ENCODE measurements at regions not wholly inside any gene's neighbourhood (a gene's known extent, or its start where the extent isn't known, plus 50 kb on each side); places are given as distances from the start of the nearest gene placed in this dataset.
"Not testable (repeated sequence)": the region's sequence is repeated elsewhere in the genome, so short reads cannot be mapped to it uniquely, and the experiment has no call there.

DNA sequence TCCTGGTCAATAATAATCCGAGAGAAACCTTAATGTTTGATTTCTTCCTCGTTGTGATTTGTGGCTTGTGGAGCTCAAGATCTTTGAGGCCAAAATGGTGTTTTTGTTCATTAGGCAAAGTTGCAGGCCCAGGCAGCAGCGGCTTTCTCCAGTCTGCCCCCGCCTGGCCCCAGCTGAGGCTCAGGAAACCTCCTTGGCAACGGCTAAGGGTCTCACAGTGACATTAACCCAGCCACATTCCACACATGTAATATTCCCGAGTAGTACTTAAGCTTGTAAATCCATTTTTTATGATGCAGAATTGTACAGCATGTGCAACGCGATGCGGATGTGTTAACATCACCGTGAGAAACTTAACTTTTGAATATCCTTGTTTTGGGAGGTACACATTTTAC, 200.1 kb downstream of the BCL11A start:
- TF ChIP-seq JUND (IDR thresholded peaks at IDR 0.05; ENCODE audit: low read depth) = no peak
- no peak for DNase-seq (ENCODE audit: low read depth in 1 of 2, low spot score in 1 of 2)
- in situ Hi-C loops (cut with HindIII; ENCODE audit: low pct_unique_long_range_greater_than_20kb, low sequenced_read_pairs) = no loop called here

DNA sequence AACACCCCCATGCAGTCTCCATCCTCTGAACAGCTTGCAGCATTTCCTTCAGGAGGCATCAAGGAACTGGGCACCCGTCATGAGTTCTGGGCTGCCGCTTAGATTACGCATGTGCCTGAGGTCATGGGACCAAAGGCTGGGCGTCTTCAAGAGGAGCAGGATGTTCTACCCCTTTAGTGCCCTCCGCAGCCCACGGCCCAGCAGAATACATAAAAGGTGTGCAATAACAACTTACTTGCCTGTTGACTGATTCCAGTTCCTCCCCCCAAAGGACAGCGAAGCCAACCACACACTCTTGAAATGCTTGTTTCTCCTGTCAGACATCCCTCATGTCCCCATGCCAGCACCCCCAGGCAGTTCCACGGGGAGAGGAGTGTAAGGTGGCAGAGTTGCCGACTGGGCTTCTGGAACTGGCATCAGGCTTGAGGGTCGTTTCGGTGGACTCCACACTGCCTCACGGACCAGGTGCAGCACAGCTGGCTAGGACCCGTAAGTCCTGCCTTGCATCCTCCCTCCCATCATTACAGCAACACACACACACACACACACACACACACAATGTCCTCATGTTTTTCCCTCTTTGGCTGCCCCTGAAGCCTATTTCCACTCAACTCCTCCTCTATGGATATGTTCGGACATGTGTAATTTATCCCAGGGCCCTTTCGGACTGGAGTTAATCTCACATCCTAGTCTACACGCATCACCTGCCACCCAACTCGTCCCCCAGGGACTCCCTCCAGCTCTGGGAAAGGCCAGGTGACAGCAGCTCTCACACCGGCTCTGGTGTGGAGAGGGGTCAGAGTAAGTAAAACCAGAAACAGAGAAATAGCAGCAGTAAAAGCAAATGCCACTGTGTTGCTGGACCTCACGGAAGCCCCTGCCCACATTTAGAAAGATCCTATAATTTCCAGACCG, 200.7 kb downstream of the BCL11A start:
- in situ Hi-C loops (cut with HindIII; ENCODE audit: low pct_unique_long_range_greater_than_20kb, low sequenced_read_pairs) = no loop called here
- no peak for TF ChIP-seq JUND (IDR thresholded peaks at IDR 0.05; ENCODE audit: low read depth)
- peak in 1 of 2 experiments; percentile 68 for DNase-seq (ENCODE audit: low read depth in 1 of 2, low spot score in 1 of 2)

DNA sequence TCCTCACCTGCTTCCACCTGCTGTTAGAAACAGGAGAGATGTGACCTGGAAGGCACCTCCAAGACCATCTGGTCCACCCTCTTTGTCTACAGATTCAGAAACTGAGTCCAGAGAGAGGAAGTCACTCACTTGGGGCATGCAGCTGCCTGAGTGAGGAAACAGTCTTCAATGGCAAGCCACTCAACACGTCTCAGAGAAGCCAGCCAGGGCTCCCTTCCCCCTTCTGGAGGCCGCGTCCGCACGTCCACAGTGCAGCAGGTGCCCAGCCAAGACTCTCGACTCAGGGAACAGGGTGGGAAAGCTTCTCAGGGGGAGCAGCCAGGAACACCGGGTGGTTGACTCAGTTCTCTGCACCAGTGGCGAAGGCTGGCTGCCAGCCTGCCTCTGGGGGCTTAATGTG, 201.7 kb downstream of the BCL11A start:
- in situ Hi-C loops (cut with HindIII; ENCODE audit: low pct_unique_long_range_greater_than_20kb, low sequenced_read_pairs) = no loop called here
- no peak for TF ChIP-seq JUND (IDR thresholded peaks at IDR 0.05; ENCODE audit: low read depth)
- no peak for DNase-seq (ENCODE audit: low read depth in 1 of 2, low spot score in 1 of 2)

DNA sequence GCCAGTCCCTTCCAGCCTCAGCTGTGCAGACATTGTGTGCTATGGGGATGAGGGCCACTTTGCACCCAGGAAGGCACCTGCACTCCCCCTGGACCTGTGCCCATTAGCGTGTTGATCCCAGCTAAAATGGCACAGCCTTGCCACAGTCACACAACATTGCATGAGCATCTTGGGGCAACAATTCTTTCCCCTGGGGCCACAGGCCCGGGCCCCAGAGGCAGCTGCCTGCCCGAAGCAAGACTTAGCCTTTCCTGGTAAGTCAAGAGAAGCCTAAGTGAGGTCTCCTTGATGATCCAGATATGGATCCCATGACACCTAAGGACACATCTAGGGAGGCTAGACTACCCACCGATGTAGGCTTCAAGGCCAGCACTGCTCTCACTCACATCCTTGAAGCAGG, 202.1 kb downstream of the BCL11A start:
- DNase-seq (ENCODE audit: low read depth in 1 of 2, low spot score in 1 of 2) = no peak
- in situ Hi-C loops (cut with HindIII; ENCODE audit: low pct_unique_long_range_greater_than_20kb, low sequenced_read_pairs) = no loop called here
- TF ChIP-seq JUND (IDR thresholded peaks at IDR 0.05; ENCODE audit: low read depth) = no peak

DNA sequence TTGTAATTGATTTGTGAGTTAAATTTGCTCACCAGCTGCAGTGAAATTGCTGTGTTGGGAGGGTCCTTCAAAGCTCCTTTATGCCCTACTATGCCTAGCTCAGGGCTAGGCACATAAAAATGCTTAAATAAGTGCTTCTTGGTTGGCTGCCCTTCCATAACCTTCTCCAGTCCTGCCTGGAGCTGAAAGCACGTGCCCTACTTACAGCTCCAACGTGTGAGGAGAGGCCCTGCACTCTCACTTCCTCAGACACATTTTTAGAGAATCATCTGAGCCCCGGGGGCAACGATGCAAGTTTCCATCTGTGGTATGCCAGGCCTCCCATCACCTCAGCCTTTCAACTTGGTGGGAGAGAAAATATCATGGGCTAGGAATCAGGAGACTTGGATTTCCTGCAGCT, 202.7 kb downstream of the BCL11A start:
- DNase-seq (ENCODE audit: low read depth in 1 of 2, low spot score in 1 of 2) = no peak
- no peak for TF ChIP-seq JUND (IDR thresholded peaks at IDR 0.05; ENCODE audit: low read depth)
- in situ Hi-C loops (cut with HindIII; ENCODE audit: low pct_unique_long_range_greater_than_20kb, low sequenced_read_pairs) = no loop called here

DNA sequence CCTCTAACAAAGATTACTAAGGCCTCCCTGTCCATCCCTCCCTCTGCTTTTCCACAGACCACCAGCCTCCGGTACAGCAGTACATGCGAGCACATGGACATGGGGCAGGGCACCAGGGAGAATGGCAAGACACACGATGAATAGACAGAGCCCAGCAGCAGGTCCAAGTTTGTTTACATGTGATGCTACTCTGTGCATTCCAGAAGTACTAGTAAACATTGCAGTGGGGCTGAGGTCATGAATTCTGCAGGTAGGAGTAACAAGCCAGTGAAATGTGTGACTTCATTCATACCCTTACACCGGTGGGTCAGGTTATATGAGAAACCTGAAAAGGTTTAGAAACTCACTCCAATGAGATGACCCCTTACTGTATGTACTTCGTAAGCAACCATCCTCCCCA, 205.7 kb downstream of the BCL11A start:
- DNase-seq (ENCODE audit: low read depth in 1 of 2, low spot score in 1 of 2) = peak; percentile 5 to 58
- in situ Hi-C loops (cut with HindIII; ENCODE audit: low pct_unique_long_range_greater_than_20kb, low sequenced_read_pairs) = no loop called here
- TF ChIP-seq JUND (IDR thresholded peaks at IDR 0.05; ENCODE audit: low read depth) = no peak

DNA sequence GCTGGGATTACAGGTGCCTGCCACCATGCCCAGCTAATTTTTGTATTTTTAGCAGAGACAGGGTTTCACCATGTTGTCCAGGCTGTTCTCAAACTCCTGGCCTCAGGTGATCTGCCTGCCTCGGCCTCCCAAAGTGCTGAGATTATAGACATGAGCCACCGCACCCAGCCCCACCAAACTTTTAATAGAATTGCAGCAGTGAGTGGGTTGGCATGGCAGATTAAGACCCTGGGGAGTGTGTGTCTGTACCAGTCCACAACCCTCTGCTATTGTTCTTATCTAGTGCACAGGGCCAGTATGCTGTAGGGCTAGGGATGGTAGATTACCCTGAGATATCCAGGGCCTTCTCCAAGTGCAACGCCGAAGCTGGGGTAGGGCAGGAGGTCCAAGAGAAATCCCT, 211.0 kb downstream of the BCL11A start:
- in situ Hi-C loops (cut with HindIII; ENCODE audit: low pct_unique_long_range_greater_than_20kb, low sequenced_read_pairs); DNase-seq (ENCODE audit: low read depth in 1 of 2, low spot score in 1 of 2): not testable (repeated sequence)

DNA sequence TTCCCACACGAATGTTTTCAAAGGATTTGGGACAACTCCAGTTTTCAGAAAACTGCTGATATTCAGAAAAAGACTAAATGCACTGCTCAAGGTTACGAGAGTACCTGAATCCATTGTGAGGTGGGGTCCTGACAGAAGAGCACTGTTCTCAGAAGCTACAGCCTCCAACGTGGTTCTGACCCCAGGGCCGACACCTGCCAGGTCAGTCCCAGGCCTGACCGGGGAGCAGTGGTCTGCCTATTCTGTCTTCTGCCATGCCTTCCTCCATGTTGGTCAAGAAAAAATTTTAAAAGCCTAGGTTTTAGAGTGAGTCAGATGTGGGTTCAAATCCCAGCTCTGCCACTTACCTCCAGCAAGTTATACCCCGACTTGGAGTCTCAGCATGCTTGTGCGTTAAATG, 212.3 kb downstream of the BCL11A start:
- no peak for TF ChIP-seq JUND (IDR thresholded peaks at IDR 0.05; ENCODE audit: low read depth)
- in situ Hi-C loops (cut with HindIII; ENCODE audit: low pct_unique_long_range_greater_than_20kb, low sequenced_read_pairs) = no loop called here
- DNase-seq (ENCODE audit: low read depth in 1 of 2, low spot score in 1 of 2) = no peak

DNA sequence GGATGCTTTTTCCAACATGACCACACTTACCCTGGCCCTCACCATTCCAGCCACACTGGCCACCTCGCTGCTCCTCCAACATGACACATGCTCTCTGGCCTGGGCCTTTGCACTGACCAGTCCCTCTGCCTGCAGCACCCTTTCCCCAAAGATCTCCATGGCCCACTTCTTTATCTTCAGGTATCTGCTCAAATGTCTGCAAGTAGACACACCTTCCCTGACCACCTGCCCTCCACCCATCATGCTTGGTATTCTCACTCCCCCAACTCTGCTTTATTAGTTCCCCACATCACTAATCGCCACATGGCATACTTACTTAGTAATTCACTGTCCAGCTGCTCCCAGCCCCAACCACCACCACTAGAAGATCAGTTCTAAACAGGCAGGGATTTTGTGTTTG, 214.2 kb downstream of the BCL11A start:
- in situ Hi-C loops (cut with HindIII; ENCODE audit: low pct_unique_long_range_greater_than_20kb, low sequenced_read_pairs) = no loop called here
- DNase-seq (ENCODE audit: low read depth in 1 of 2, low spot score in 1 of 2) = no peak

DNA sequence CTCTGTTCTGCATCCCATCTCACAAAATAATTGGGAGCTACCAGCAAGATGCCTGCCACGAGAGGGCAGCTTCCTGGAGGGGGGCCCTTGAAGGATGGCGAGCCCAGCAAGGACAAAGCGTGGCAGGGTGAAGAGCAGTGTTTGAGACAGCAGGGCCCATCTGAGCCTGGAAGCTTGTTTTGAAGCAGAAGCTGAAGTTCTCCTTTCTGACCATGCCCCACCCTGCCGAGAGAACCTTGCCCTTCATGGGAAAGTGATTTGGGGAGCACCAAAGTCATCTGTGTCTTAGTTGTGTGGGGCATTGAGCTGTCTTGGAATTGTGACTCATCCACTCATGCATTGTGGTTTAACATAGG, 216.3 kb downstream of the BCL11A start:
- TF ChIP-seq JUND (IDR thresholded peaks at IDR 0.05; ENCODE audit: low read depth) = no peak
- DNase-seq (ENCODE audit: low read depth in 1 of 2, low spot score in 1 of 2) = peak in 1 of 2 experiments; percentile 19
- in situ Hi-C loops (cut with HindIII; ENCODE audit: low pct_unique_long_range_greater_than_20kb, low sequenced_read_pairs) = no loop called here

More for the DNA sequence above, 214.2 kb downstream of the BCL11A start:
- no peak for TF ChIP-seq JUND (IDR thresholded peaks at IDR 0.05; ENCODE audit: low read depth)

DNA sequence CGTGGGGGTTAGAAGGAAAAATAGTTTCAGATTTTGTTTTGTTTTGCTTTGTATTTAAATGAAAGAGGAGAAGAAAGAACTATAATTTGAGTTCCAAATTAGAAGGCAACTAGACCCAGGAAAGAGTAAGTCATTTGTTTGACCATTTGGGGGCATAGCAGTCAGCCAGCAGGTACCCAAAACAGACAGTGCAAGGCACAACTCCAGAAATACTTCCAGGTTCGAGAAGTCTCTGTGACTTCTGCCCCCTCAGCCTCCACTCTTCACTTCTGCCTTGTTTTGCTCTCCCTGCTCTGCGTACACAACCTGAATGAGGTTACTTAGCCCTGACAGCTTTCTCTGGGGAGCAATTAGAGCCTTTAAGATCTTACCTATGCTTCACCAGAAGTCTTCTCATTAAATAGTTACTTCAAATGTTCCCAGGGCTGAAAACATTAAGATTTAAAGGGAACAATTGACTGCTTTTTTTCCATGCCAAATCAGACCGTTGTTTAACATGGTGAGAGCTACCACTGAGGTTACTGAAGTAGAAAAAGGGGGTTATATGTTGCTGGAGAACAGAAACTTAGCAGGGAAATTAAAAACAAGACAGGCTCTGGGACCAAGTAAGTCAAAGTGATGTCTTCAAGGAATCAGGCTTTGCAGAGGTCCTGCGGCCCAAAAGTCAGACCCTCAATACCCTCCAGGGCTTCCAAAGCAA, 216.9 kb downstream of the BCL11A start:
- in situ Hi-C loops (cut with HindIII; ENCODE audit: low pct_unique_long_range_greater_than_20kb, low sequenced_read_pairs) = no loop called here
- TF ChIP-seq JUND (IDR thresholded peaks at IDR 0.05; ENCODE audit: low read depth) = no peak
- DNase-seq (ENCODE audit: low read depth in 1 of 2, low spot score in 1 of 2) = peak in 1 of 2 experiments; percentile 3

DNA sequence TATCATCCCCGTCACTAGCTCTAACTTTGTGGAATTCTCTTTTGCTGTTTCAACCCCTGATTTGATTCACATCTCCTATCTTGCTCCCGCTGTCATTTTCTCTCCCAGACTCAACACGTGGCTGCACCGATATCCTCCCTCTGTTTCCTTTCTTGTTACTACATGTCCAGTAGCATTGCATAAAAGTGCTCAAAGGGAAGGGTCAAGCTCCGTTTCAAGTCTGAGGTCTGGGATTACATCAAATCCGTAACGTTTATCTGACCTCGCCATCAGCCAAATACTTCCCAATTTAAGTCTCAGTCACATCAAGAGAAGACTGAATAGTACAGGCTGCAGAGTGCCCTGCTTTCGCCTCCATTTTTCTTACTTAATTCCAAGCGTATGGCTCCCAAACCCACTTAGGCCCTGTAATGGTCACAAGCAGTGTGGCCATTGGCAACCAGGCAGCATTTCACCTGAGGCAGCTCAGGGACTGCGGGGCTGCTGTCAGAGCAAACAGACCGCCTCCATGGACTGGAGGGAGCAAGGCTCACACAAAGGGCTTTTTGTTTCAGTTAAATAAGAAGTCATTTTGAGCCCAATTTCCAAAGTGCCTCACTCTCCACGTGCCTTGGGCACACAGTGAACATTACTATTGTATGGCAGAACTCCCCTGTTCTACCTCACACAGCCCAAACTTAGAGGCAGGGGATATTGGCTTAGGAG, 217.8 kb downstream of the BCL11A start:
- in situ Hi-C loops (cut with HindIII; ENCODE audit: low pct_unique_long_range_greater_than_20kb, low sequenced_read_pairs) = no loop called here
- TF ChIP-seq JUND (IDR thresholded peaks at IDR 0.05; ENCODE audit: low read depth) = no peak
- no peak for DNase-seq (ENCODE audit: low read depth in 1 of 2, low spot score in 1 of 2)

DNA sequence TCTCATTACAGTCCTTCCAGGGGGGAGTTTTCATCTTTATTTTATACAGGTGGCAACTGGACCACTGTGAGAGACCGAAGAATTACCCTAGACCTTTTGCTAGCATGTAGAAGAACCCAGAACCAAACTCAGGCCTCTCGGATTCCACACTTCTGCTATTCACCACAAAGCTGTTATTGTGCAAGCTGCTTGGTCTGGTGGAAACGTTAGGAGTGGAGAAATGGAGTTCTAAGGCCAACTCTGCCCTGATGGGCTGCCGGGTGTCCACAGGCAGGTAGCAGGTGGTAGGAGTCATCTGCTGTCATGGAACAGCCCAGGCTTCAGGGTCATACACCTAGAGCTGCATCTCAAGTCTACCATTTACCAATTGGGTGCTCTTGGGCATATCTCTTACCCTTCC, 218.8 kb downstream of the BCL11A start:
- TF ChIP-seq JUND (IDR thresholded peaks at IDR 0.05; ENCODE audit: low read depth) = no peak
- no peak for DNase-seq (ENCODE audit: low read depth in 1 of 2, low spot score in 1 of 2)
- in situ Hi-C loops (cut with HindIII; ENCODE audit: low pct_unique_long_range_greater_than_20kb, low sequenced_read_pairs) = no loop called here
